HG02973 (cell line): ENCODE measurements at regions not wholly inside any gene's neighbourhood (a gene's known extent, or its start where the extent isn't known, plus 50 kb on each side); places are given as distances from the start of the nearest gene placed in this dataset.

ENCODE experiments used
- ATAC-seq: cut with Tn5 transposase; IDR thresholded peaks from one replicate; pipeline ENCODE4 v1.9.1; 2021; ENCODE audit warnings: moderate library complexity; ENCODE audit not compliant: unreplicated experiment

GRCh38 chr3:117534138-117534537 is 824.6 kb downstream of the TUSC7 start:
- ATAC-seq, result no peak

- ATAC-seq, result no peak
Measured at GRCh38 chr3:117536006-117536405, 826.4 kb downstream of the TUSC7 start.

- no peak for ATAC-seq
Measured at GRCh38 chr3:117537949-117538348, 828.4 kb downstream of the TUSC7 start.

- no peak for ATAC-seq
Measured at GRCh38 chr3:117539729-117540128, 830.1 kb downstream of the TUSC7 start.

GRCh38 chr3:117540597-117540996 is 831.0 kb downstream of the TUSC7 start:
- no peak for ATAC-seq

GRCh38 chr3:117541721-117542120 is 832.1 kb downstream of the TUSC7 start:
- ATAC-seq, result no peak

GRCh38 chr3:117543521-117543920 is 833.9 kb downstream of the TUSC7 start:
- no peak for ATAC-seq

- ATAC-seq, result no peak
Measured at GRCh38 chr3:117545484-117545883, 835.9 kb downstream of the TUSC7 start.

- no peak for ATAC-seq
Measured at GRCh38 chr3:117547956-117548550, 838.5 kb downstream of the TUSC7 start.

GRCh38 chr3:117548600-117548999 is 839.0 kb downstream of the TUSC7 start:
- ATAC-seq, result no peak

GRCh38 chr3:117549716-117550115 is 840.1 kb downstream of the TUSC7 start:
- ATAC-seq, result no peak

GRCh38 chr3:117550766-117551165 is 841.2 kb downstream of the TUSC7 start:
- no peak for ATAC-seq

- peak; percentile 98 for ATAC-seq
Measured at GRCh38 chr3:117553461-117553860, 843.9 kb downstream of the TUSC7 start.

GRCh38 chr3:117556646-117557407 is 847.2 kb downstream of the TUSC7 start:
- no peak for ATAC-seq

GRCh38 chr3:117557464-117558090 is 848.0 kb downstream of the TUSC7 start:
- no peak for ATAC-seq

- ATAC-seq, result no peak
Measured at GRCh38 chr3:117558681-117559080, 849.1 kb downstream of the TUSC7 start.

- ATAC-seq, result no peak
Measured at GRCh38 chr3:117562000-117562399, 852.4 kb downstream of the TUSC7 start.

- ATAC-seq, result no peak
Measured at GRCh38 chr3:117563063-117563462, 853.5 kb downstream of the TUSC7 start.

GRCh38 chr3:117565777-117566176 is 856.2 kb downstream of the TUSC7 start:
- ATAC-seq, result no peak

GRCh38 chr3:117566926-117567325 is 857.3 kb downstream of the TUSC7 start:
- no peak for ATAC-seq

GRCh38 chr3:117567382-117567781 is 857.8 kb downstream of the TUSC7 start:
- no peak for ATAC-seq

GRCh38 chr3:117567906-117568305 is 858.3 kb downstream of the TUSC7 start:
- ATAC-seq, result no peak
